ENCODE measurements at regions not wholly inside any gene's neighbourhood (a gene's known extent, or its start where the extent isn't known, plus 50 kb on each side); places are given as distances from the start of the nearest gene placed in this dataset.

DNA sequence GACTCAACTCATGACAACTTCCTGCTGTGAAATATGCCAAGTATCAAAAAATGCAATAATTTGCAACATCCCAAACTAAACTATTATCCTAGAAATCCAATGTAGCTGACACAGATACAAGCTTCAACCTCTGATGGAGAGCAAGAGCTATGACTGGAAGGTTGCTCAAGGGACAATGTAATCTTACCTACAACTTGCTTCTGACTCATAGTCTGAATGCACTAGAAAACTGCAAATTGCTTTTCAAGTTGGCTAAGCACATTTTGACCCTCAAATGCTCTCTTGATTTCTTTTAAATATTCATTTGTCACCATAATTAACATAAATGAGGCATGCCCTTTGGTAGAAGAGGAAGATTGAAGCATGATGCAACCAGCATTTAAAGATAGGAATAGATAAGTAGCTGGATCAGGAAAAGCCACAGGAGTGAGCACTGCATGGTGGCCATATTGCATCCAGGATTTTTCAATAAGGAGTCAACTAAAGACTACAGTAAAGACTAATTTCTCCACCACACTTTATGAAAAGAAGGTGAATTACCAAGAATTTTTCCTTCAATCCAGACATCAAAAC, 630.8 kb upstream of the GBE1 start:
- TF ChIP-seq EZH2 (IDR thresholded peaks at IDR 0.05; ENCODE audit: insufficient read depth, poor library complexity, severe bottlenecking) (no peak), EZH2phosphoT487 (IDR thresholded peaks at IDR 0.05; ENCODE audit: insufficient read depth, low read depth) (no peak)
